ENCODE measurements at regions not wholly inside any gene's neighbourhood (a gene's known extent, or its start where the extent isn't known, plus 50 kb on each side); places are given as distances from the start of the nearest gene placed in this dataset.

DNA sequence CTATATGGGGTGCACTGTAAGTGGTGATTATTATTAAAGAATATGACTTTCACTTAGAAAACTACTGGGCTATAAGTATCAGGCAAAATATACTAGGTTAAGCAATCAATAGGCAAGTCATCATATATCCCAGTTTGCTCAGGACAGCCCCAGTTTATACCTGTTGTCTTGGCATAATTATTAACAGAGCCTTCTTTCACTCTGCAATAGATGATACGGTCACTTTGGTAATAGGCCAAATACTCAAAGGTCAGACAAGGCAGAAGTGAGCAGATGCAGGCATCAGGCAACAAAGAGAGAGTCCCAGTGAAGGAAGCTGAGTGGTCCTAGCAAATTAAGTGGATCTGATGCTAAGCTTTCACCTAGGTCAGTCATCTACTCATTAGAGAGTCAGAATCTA, 599.9 kb downstream of the LMO4 start:
- no peak for TF ChIP-seq CTCF (IDR thresholded peaks at IDR 0.05)
- no peak for TF ChIP-seq POLR2A (IDR thresholded peaks at IDR 0.05)
- TF ChIP-seq POLR2AphosphoS5 (IDR thresholded peaks at IDR 0.05) = no peak
